ENCODE measurements at regions not wholly inside any gene's neighbourhood (a gene's known extent, or its start where the extent isn't known, plus 50 kb on each side); places are given as distances from the start of the nearest gene placed in this dataset.

DNA sequence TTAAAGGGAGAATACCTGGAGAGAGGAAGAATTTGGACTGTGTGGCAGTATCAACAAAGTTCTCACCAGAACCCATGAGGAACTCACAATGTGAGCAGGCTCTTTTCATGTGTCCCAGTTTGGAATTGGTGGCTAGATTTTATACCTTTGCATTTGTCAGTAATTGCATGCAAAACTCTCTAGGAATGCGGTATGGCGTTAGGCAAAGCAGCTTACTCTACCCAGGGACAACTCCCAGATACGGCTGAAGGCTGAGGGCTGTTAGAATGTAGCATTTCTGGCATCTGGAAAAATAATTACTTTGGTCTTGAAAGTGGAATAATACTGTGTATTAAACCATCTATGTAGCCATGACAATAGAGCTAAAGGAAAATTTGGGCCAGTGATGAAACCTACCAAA, 635.5 kb downstream of the SLC16A7 start:
- TF ChIP-seq FOXM1 (IDR thresholded peaks at IDR 0.05; ENCODE audit: borderline replicate concordance) (no peak), NFRKB (IDR thresholded peaks at IDR 0.05) (no peak), L3MBTL2 (conservative IDR thresholded peaks at IDR 0.05) (no peak), SP1 (IDR thresholded peaks at IDR 0.05) (no peak), FOXA1 (IDR thresholded peaks at IDR 0.05) (no peak), SUZ12 (IDR thresholded peaks at IDR 0.05) (no peak), HDGF (IDR thresholded peaks at IDR 0.05; ENCODE audit: borderline replicate concordance) (no peak), TARDBP (IDR thresholded peaks at IDR 0.05) (no peak), PKNOX1 (IDR thresholded peaks at IDR 0.05) (no peak), ARNT (IDR thresholded peaks at IDR 0.05) (no peak), FOXK2 (IDR thresholded peaks at IDR 0.05) (no peak), BHLHE40 (IDR thresholded peaks at IDR 0.05; ENCODE audit: borderline replicate concordance) (no peak)

Measured in HEK293T (cell line).